ENCODE measurements at regions not wholly inside any gene's neighbourhood (a gene's known extent, or its start where the extent isn't known, plus 50 kb on each side); places are given as distances from the start of the nearest gene placed in this dataset.

GRCh38 chr12:66803930-66804329 is 125.1 kb upstream of the GRIP1 start:
- Histone ChIP-seq H3K27ac (ENCODE audit: low read depth in 2 of 2, low read length in 2 of 2) (no peak overlapping the region), H3K4me1 (ENCODE audit: control insufficient read depth in 2 of 3, insufficient read depth in 2 of 3, low read depth in 1 of 3, low read length in 3 of 3) (no peaks in the 10 kb centered on the region), H3K4me3 (ENCODE audit: low read length in 3 of 3) (peak overlapping the region in 2 of 3 donors; percentile 23 to 31), H3K9ac (ENCODE audit: low read length in 3 of 3) (peak overlapping the region in 1 of 3 donors; percentile 8), H3K9me3 (ENCODE audit: control insufficient read depth in 2 of 3, insufficient read depth in 1 of 3, low read length in 3 of 3) (no peaks in the 10 kb centered on the region), H3K27me3 (ENCODE audit: control insufficient read depth, insufficient read depth, low read length) (no peaks in the 10 kb centered on the region), H3K36me3 (ENCODE audit: control insufficient read depth in 2 of 3, insufficient read depth in 3 of 3, low read length in 3 of 3) (no peaks in the 10 kb centered on the region)
- DNase-seq (peak in 1 of 5 donors; percentile 14), FAIRE-seq (no peak)
- intact Hi-C loops (cut with DNase I) = no loop called here
- TF ChIP-seq CTCF (IDR thresholded peaks at IDR 0.05; ENCODE audit: borderline replicate concordance, extremely low read depth, insufficient read depth) = no peak

GRCh38 chr12:66804563-66804974 is 125.7 kb upstream of the GRIP1 start:
- Histone ChIP-seq H3K9ac (ENCODE audit: low read length in 3 of 3) (no peak overlapping the region), H3K36me3 (ENCODE audit: control insufficient read depth in 2 of 3, insufficient read depth in 3 of 3, low read length in 3 of 3) (no peaks in the 10 kb centered on the region), H3K9me3 (ENCODE audit: control insufficient read depth in 2 of 3, insufficient read depth in 1 of 3, low read length in 3 of 3) (no peaks in the 10 kb centered on the region), H3K4me3 (ENCODE audit: low read length in 3 of 3) (no peak overlapping the region), H3K27me3 (ENCODE audit: control insufficient read depth, insufficient read depth, low read length) (no peaks in the 10 kb centered on the region), H3K27ac (ENCODE audit: low read depth in 2 of 2, low read length in 2 of 2) (no peak overlapping the region), H3K4me1 (ENCODE audit: control insufficient read depth in 2 of 3, insufficient read depth in 2 of 3, low read depth in 1 of 3, low read length in 3 of 3) (no peaks in the 10 kb centered on the region)
- no peak for TF ChIP-seq CTCF (IDR thresholded peaks at IDR 0.05; ENCODE audit: borderline replicate concordance, extremely low read depth, insufficient read depth)
- intact Hi-C loops (cut with DNase I) = no loop called here
- no peak for DNase-seq
- no peak for FAIRE-seq

- Histone ChIP-seq H3K27ac (ENCODE audit: low read depth in 2 of 2, low read length in 2 of 2) (no peak overlapping the region), H3K9ac (ENCODE audit: low read length in 3 of 3) (no peak overlapping the region), H3K4me3 (ENCODE audit: low read length in 3 of 3) (no peak overlapping the region), H3K36me3 (ENCODE audit: control insufficient read depth in 2 of 3, insufficient read depth in 3 of 3, low read length in 3 of 3) (no peaks in the 10 kb centered on the region), H3K27me3 (ENCODE audit: control insufficient read depth, insufficient read depth, low read length) (no peaks in the 10 kb centered on the region), H3K9me3 (ENCODE audit: control insufficient read depth in 2 of 3, insufficient read depth in 1 of 3, low read length in 3 of 3) (no peaks in the 10 kb centered on the region), H3K4me1 (ENCODE audit: control insufficient read depth in 2 of 3, insufficient read depth in 2 of 3, low read depth in 1 of 3, low read length in 3 of 3) (no peaks in the 10 kb centered on the region)
- no peak for FAIRE-seq
- DNase-seq = no peak
- intact Hi-C loops (cut with DNase I) = no loop called here
- no peak for TF ChIP-seq CTCF (IDR thresholded peaks at IDR 0.05; ENCODE audit: borderline replicate concordance, extremely low read depth, insufficient read depth)
These were observed 129.7 kb upstream of the GRIP1 start for GRCh38 chr12:66808606-66809005.

Measured in kidney (tissue), 13 donors.